ENCODE measurements at regions not wholly inside any gene's neighbourhood (a gene's known extent, or its start where the extent isn't known, plus 50 kb on each side); places are given as distances from the start of the nearest gene placed in this dataset.

- DNase-seq: no peak
Measured at GRCh38 chr13:73129023-73129422, 70.2 kb downstream of the KLF5 start.

All from NCI-H2081 treated with DMSO at 0.1 percent for 48 hours (cell line).